ENCODE measurements at regions not wholly inside any gene's neighbourhood (a gene's known extent, or its start where the extent isn't known, plus 50 kb on each side); places are given as distances from the start of the nearest gene placed in this dataset.

GRCh38 chr2:155043097-155043496 lies 344.6 kb downstream of the KCNJ3 start:
- Histone ChIP-seq H4K20me1 (replicated peaks; ENCODE audit: control insufficient read depth, insufficient read depth, low read length) (no peaks in the 10 kb centered on the region), H3K27me3 (ENCODE audit: control insufficient read depth in 2 of 2, insufficient read depth in 2 of 2, low read length in 2 of 2) (no peaks in the 10 kb centered on the region), H3K4me3 (no peak overlapping the region), H3K9me3 (replicated peaks; ENCODE audit: control insufficient read depth, insufficient read depth, low read depth, low read length) (no peaks in the 10 kb centered on the region), H3K9me1 (ENCODE audit: control insufficient read depth, insufficient read depth, low read length) (no peaks in the 10 kb centered on the region), H3K4me1 (replicated peaks in 1 of 2; ENCODE audit: control insufficient read depth in 2 of 2, insufficient read depth in 2 of 2, low read length in 2 of 2) (no peaks in the 10 kb centered on the region), H3K79me2 (ENCODE audit: control insufficient read depth, insufficient read depth, low read length) (no peaks in the 10 kb centered on the region), H3K27ac (ENCODE audit: extremely low read depth, low read depth, low read length) (no peak overlapping the region), H3K36me3 (ENCODE audit: control insufficient read depth, insufficient read depth, low read length) (no peaks in the 10 kb centered on the region), H3K4me2 (ENCODE audit: insufficient read depth, low read length) (no peak overlapping the region), H3K9ac (ENCODE audit: insufficient read depth in 1 of 2, low read depth in 2 of 2, low read length in 2 of 2) (no peak overlapping the region), H2AFZ (ENCODE audit: low read depth, low read length) (no peak overlapping the region)
- POLR2A ChIA-PET = no interaction called here
- CTCF ChIA-PET (ENCODE audit: low intra/inter-chr PET ratio) = no interaction called here
- 0% methylated on average over 4 of the region's 4 CpGs for WGBS (ENCODE audit: insufficient coverage, low coverage, missing lambda C conversion rate)
- DNase-seq (ENCODE audit: extremely low read depth in 1 of 4, low spot score in 3 of 4) (no peak), FAIRE-seq (no peak), ATAC-seq (no peak)
- no TSS peak for BruUV-seq (replicated peaks)
- intact Hi-C loops (cut with micrococcal nuclease) = no loop called here
- in situ Hi-C loops (cut with MboI) = no loop called here
- TF ChIP-seq ZNF316 (IDR thresholded peaks at IDR 0.05) = peak; percentile 45; the same call in 1 of the 2 replicates
- 0 out of 2 replicates have a peak, but pooled peaks have one; percentile 8 for TF ChIP-seq C11orf30 (IDR thresholded peaks at IDR 0.05; ENCODE audit: low read depth)
- TF ChIP-seq EZH2 (IDR thresholded peaks at IDR 0.05; ENCODE audit: borderline replicate concordance, low read depth, low read length) = no peak

GRCh38 chr2:155035308-155035707 lies 336.8 kb downstream of the KCNJ3 start:
- in situ Hi-C loops (cut with MboI) (no loop called here), intact Hi-C loops (cut with micrococcal nuclease) (no loop called here)
- no peak for DNase-seq (ENCODE audit: extremely low read depth in 1 of 4, low spot score in 3 of 4)
- CTCF ChIA-PET (ENCODE audit: low intra/inter-chr PET ratio) = no interaction called here
- no TSS peak for BruUV-seq (replicated peaks)
- Histone ChIP-seq H3K79me2 (ENCODE audit: control insufficient read depth, insufficient read depth, low read length) (no peaks in the 10 kb centered on the region), H3K4me3 (no peak overlapping the region), H3K27me3 (ENCODE audit: control insufficient read depth in 2 of 2, insufficient read depth in 2 of 2, low read length in 2 of 2) (no peaks in the 10 kb centered on the region), H3K27ac (ENCODE audit: extremely low read depth, low read depth, low read length) (no peak overlapping the region), H3K9me1 (ENCODE audit: control insufficient read depth, insufficient read depth, low read length) (no peaks in the 10 kb centered on the region), H3K4me1 (replicated peaks in 1 of 2; ENCODE audit: control insufficient read depth in 2 of 2, insufficient read depth in 2 of 2, low read length in 2 of 2) (no peaks in the 10 kb centered on the region), H3K9ac (ENCODE audit: insufficient read depth in 1 of 2, low read depth in 2 of 2, low read length in 2 of 2) (no peak overlapping the region), H3K36me3 (ENCODE audit: control insufficient read depth, insufficient read depth, low read length) (no peaks in the 10 kb centered on the region), H3K4me2 (ENCODE audit: insufficient read depth, low read length) (no peak overlapping the region), H3K9me3 (replicated peaks; ENCODE audit: control insufficient read depth, insufficient read depth, low read depth, low read length) (no peaks in the 10 kb centered on the region), H2AFZ (ENCODE audit: low read depth, low read length) (no peak overlapping the region), H4K20me1 (replicated peaks; ENCODE audit: control insufficient read depth, insufficient read depth, low read length) (no peaks in the 10 kb centered on the region)
- POLR2A ChIA-PET = no interaction called here
- no peak for FAIRE-seq
- no peak for ATAC-seq
- TF ChIP-seq BDP1 (IDR thresholded peaks at IDR 0.05; ENCODE audit: insufficient read depth, insufficient read length) = no peak
- TF ChIP-seq CLOCK (CRISPR knock-in tag; IDR thresholded peaks at IDR 0.05; ENCODE audit: borderline replicate concordance) = no peak
- no peak for TF ChIP-seq ZNF407 (IDR thresholded peaks at IDR 0.05; ENCODE audit: low read depth)
- no peak for TF ChIP-seq CHD1 (IDR thresholded peaks at IDR 0.05; ENCODE audit: low read length)

All from K562 (cell line).